IMR-90 (cell line): ENCODE measurements at regions not wholly inside any gene's neighbourhood (a gene's known extent, or its start where the extent isn't known, plus 50 kb on each side); places are given as distances from the start of the nearest gene placed in this dataset.

Experiments
- MAZ ChIP-seq: IDR thresholded peaks from 2 replicates; pipeline ENCODE4 v1.6.1; 2012; ENCODE audit warnings: low read depth, mild to moderate bottlenecking, low read length, improper control_type of control experiment, moderate library complexity, borderline replicate concordance
- POLR2A ChIP-seq: IDR thresholded peaks from 2 replicates; pipeline ENCODE4 v1.6.1; 2012; ENCODE audit warnings: mild to moderate bottlenecking, low read depth, low read length

DNA sequence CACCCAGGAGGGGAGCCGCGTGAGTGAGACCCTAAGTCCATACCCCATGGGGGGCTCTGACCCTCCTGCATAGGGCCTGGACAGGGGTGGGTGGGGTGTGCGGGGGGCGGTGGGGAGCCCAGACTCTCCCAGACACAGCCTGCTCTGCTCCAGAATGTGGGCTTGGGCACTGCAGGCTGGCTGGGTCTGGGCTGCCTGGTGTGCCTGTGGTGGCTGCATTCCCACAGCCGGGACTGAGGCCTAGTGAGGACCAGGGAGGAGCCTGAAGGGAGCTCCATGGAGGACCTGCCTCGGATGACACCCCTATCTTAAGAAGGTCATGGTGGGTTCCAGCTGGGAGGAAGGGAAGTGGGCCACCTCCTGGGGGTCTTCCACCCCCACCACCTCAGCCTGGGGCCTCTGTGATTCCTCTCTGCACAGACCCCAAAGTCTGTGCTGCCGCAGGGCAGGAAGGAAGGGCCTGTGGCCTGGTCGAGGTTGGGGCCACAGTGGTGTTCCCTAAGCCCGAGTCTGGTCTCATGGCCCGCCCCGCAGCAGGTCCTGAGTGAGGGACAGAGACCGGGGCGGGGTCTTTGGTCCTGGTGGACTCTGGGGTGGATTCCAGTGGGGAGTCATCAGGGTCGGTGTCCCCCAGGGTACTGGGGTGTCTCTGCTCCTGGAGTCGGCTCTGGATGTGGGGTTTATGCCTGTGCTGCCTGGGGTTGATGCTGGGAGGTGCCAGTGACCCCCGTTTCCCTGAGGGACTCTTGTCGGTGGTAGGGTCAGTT is 392.3 kb downstream of the TMEM121 start:
- no peak for TF ChIP-seq POLR2A
- TF ChIP-seq MAZ = no peak
